Astrocyte of the cerebellum (primary cell): ENCODE measurements at regions not wholly inside any gene's neighbourhood (a gene's known extent, or its start where the extent isn't known, plus 50 kb on each side); places are given as distances from the start of the nearest gene placed in this dataset.

ENCODE experiments used
- DNase-seq: peaks from one replicate; pipeline ENCODE4 v3.0.0-alpha.2; 2011; ENCODE audit warnings: low read depth
- H3K4me3 ChIP-seq: 2 replicates; pipeline ENCODE4 v1.5.1; 2011; ENCODE audit warnings: mild to moderate bottlenecking, low read depth, low read length, moderate library complexity
- in situ Hi-C: cut with HindIII; loops from 2 replicates; pipeline ENCODE4 v1.10.0; 2017; ENCODE audit warnings: low sequenced_read_pairs
- TF ChIP-seq, protein P1 (sequence below): IDR thresholded peaks from 2 replicates; pipeline ENCODE4 v1.5.1; 2012; ENCODE audit warnings: low read length, low read depth, moderate library complexity, mild to moderate bottlenecking; ENCODE audit errors: missing control alignments

DNA sequence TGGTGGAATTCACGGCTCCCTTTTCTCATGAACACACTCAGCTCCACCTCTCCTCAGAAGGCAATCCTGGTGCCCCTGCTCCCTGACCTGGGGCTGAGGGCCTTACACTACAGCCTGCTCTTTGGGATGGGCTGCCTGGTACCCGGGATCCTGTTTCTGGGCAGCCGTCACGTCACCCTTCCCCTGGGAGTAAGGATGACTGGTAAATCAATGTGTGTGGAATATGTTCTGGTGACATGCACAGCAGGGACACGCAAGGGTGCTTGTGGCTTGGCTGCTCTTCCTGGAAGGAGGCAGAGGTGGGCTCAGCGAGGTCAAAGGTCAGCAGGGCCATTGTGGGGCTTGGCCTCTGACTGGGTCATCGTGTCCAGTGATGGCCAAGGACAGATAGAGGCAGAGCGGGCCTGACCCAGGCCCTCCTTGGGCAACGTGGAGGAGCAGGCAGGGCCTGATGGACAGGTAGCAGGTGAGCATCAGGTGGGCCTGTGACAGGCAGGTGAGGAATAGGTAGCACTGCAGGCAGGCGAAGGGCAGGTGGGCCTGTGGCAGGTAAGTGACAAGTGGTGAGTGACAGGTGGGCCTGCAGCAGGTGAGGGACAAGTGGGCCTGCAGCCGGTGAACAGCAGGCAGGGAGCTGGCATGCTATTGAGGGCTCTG lies 399.4 kb upstream of the IRX4 start:
- TF ChIP-seq, protein P1, sequence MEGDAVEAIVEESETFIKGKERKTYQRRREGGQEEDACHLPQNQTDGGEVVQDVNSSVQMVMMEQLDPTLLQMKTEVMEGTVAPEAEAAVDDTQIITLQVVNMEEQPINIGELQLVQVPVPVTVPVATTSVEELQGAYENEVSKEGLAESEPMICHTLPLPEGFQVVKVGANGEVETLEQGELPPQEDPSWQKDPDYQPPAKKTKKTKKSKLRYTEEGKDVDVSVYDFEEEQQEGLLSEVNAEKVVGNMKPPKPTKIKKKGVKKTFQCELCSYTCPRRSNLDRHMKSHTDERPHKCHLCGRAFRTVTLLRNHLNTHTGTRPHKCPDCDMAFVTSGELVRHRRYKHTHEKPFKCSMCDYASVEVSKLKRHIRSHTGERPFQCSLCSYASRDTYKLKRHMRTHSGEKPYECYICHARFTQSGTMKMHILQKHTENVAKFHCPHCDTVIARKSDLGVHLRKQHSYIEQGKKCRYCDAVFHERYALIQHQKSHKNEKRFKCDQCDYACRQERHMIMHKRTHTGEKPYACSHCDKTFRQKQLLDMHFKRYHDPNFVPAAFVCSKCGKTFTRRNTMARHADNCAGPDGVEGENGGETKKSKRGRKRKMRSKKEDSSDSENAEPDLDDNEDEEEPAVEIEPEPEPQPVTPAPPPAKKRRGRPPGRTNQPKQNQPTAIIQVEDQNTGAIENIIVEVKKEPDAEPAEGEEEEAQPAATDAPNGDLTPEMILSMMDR: no peak
- H3K4me3 ChIP-seq: no peak overlapping the region
- no peak for DNase-seq
- in situ Hi-C loops: no loop called here

DNA sequence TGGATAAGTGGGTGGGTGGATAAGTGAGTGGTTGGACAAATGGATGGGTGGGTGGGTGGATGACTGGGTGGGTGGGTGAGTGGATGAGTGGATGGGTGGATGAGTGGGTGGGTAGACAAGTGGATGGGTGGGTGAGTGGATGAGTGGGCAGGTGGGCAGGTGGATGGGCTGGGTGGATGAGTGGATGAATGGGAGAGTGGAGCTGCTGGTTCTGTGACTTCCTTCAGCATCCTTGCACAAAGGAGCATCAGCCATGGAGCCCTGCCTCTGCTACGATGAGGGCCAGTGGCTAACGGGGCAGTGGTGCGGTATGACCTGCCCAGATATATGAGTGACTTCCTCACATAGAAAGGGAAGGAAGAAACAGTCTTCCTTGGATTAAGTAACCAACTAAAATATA lies 398.7 kb upstream of the IRX4 start:
- DNase-seq: no peak
- in situ Hi-C loops: no loop called here
- TF ChIP-seq, protein P1: no peak
- H3K4me3 ChIP-seq: no peak overlapping the region

DNA sequence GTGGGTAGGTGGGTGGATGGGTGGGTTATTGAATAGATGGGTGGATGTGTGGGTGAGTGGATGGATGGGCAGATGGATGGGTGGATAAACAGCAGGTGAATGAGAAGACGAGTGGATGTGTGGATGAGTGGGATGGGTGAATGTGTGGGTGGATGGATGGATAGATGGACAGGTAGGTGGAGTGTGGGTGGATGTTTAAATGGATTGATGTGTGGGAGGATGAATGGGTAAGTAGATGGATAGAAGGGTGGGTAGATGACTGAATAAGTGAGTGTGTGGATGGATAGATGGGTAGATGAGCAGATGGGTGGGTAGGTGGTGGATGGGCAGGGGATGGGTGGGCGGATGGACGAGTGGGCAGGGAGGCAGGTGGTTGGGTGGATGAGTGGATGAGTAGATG lies 397.6 kb upstream of the IRX4 start:
- no peak overlapping the region for H3K4me3 ChIP-seq

DNA sequence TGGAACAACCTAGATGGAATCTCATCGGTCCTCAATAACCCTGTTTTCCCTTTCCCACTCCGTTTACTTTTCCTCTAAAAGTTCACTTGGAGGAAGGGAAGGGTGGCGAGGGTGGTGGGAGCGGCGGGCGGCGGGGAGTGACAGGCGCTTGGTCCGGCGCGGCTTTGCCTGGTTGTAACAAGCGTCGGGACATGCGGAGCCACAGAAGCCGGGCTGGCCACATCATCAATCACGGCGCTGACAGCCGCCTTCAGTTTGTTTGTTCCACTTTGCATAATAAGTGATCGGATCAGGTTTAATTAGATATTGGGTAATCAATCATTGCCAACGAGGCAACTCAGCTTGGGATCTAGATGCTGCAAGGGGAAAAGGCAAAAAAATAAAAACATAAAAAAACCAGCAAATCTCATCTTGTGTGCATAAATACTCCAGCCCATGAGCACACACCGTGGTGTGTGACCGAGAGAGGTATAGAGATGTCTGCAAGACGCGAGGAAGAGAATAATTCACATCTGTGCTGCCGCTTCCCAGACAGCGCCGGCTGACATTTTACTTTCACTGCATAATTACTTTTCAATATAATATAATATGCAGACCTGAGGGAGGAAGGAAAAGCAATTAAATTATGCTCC lies 396.2 kb upstream of the IRX4 start:
- H3K4me3 ChIP-seq: no peak overlapping the region
- DNase-seq: no peak
- in situ Hi-C loops: no loop called here
- TF ChIP-seq, protein P1: no peak

More for the DNA sequence above, 397.6 kb upstream of the IRX4 start:
- DNase-seq: no peak
- in situ Hi-C loops: no loop called here
- TF ChIP-seq, protein P1: no peak

DNA sequence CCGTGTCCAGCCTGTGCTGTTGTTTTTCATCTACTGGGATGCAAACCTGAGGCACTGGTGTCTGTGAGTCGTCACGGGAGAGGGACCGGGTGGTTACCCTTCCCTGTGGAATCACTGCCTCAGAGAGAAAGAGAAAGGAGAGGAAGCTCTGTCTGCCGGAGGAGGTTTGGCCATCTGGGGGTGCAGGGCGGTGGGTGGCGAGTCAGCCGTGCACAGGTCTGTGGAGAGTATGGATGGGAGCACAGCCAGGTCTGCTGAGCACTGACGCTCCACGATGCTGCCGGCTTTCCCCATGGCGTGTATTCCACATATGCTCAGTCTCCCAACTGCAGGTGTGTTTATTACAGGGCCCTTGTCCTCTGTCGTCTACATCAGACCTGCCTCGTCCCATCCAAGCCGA lies 395.2 kb upstream of the IRX4 start:
- TF ChIP-seq, protein P1: no peak
- no peak for DNase-seq
- in situ Hi-C loops: no loop called here
- no peak overlapping the region for H3K4me3 ChIP-seq

DNA sequence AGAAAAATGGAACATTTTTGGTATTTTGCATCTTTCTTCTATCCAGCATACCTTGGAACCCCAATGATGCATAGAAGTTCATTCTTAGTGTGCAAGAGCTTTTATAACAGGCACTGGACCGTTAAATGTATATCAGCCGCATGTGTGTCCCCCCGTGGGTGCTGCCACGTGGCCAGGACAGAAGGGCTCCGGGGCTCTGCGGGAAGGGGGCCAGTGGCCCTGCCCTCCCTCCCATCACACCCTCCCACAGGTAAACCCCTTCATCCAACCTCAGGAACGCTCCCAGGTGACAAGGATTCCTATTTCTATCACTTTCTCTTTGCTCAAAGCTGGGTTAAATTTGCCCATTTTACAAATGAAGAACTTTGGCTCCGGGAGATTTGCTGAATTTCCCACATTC lies 393.4 kb upstream of the IRX4 start:
- no peak overlapping the region for H3K4me3 ChIP-seq
- in situ Hi-C loops: no loop called here
- DNase-seq: no peak
- TF ChIP-seq, protein P1: no peak

DNA sequence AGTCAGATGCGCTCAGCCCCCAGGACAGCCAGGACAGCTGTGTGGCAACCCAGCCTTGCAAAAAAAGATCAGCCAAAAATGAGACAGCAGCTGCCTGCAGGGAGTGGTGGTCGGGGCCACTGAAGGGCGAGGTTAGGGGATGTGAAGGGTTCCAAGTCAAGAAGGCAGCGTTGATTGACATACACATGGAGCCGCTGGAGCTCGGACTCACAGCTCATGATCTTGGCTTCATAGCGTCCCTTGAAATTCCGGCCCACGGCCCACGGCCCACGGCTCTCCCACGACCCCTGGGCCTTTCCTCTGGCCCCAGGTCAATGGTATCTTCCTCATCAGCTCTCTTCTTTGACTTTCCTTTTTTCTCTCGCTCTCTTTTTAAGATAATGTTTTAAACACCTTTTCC lies 390.0 kb upstream of the IRX4 start:
- TF ChIP-seq, protein P1: no peak
- DNase-seq: no peak
- in situ Hi-C loops: no loop called here
- no peak overlapping the region for H3K4me3 ChIP-seq
